Chondrocyte (in vitro differentiated cells): ENCODE measurements at regions not wholly inside any gene's neighbourhood (a gene's known extent, or its start where the extent isn't known, plus 50 kb on each side); places are given as distances from the start of the nearest gene placed in this dataset.

Source experiments
- DNase-seq: peaks from one replicate; pipeline ENCODE4 v3.0.0; 2021; ENCODE audit warnings: mixed read lengths, low spot score
- H3K27ac Mint-ChIP-seq: one replicate; pipeline ENCODE4 v1.8.0; 2021; ENCODE audit warnings: mild to moderate bottlenecking, moderate library complexity, mixed read lengths; ENCODE audit not compliant: unreplicated experiment
- H3K27me3 Mint-ChIP-seq: 2 replicates; pipeline ENCODE4 v1.8.0; 2021; ENCODE audit warnings: low read depth, mixed read lengths
- H3K36me3 Mint-ChIP-seq: 2 replicates; pipeline ENCODE4 v1.8.0; 2021; ENCODE audit warnings: low read depth, mixed read lengths
- H3K4me1 Mint-ChIP-seq: 2 replicates; pipeline ENCODE4 v1.8.0; 2021; ENCODE audit warnings: low read depth, mild to moderate bottlenecking, mixed read lengths
- H3K4me3 Mint-ChIP-seq: one replicate; pipeline ENCODE4 v1.8.0; 2021; ENCODE audit warnings: mild to moderate bottlenecking, moderate library complexity, mixed read lengths; ENCODE audit not compliant: unreplicated experiment
- H3K9me3 Mint-ChIP-seq: 2 replicates; pipeline ENCODE4 v1.8.0; 2021; ENCODE audit warnings: low read depth, mixed read lengths
- CTCF ChIP-seq: fragments of 200-600 bp; sonication (generic); IDR thresholded peaks from 2 replicates; pipeline ENCODE4 v1.5.0; 2021; ENCODE audit warnings: antibody characterized with exemption, mild to moderate bottlenecking, moderate library complexity

- Mint-ChIP-seq H3K9me3 (peaks cover 6% of the 10 kb centered on the region), H3K4me1 (peaks cover 62% of the 10 kb centered on the region), H3K36me3 (no peaks in the 10 kb centered on the region), H3K27ac (peak overlapping the region; percentile 93), H3K27me3 (no peaks in the 10 kb centered on the region), H3K4me3 (peak overlapping the region; percentile 3)
- DNase-seq, result no peak
- no peak for TF ChIP-seq CTCF
Measured at GRCh38 chr3:156615592-156616173, 58.7 kb upstream of the TIPARP start.

- no peak for TF ChIP-seq CTCF
- Mint-ChIP-seq H3K4me3 (no peak overlapping the region), H3K4me1 (peaks cover 55% of the 10 kb centered on the region), H3K27ac (peak overlapping the region; percentile 93), H3K36me3 (no peaks in the 10 kb centered on the region), H3K27me3 (no peaks in the 10 kb centered on the region), H3K9me3 (peaks cover 6% of the 10 kb centered on the region)
- DNase-seq, result no peak
Measured at GRCh38 chr3:156614642-156615511, 59.5 kb upstream of the TIPARP start.

GRCh38 chr3:156612903-156613302 is 58.0 kb upstream of the SSR3 start:
- H3K4me1 Mint-ChIP-seq, result peaks cover 38% of the 10 kb centered on the region
- no peak overlapping the region for H3K27ac Mint-ChIP-seq
- no peaks in the 10 kb centered on the region for H3K27me3 Mint-ChIP-seq

GRCh38 chr3:156611870-156612494 is 57.1 kb upstream of the SSR3 start:
- no peaks in the 10 kb centered on the region for H3K27me3 Mint-ChIP-seq
- no peak overlapping the region for H3K4me3 Mint-ChIP-seq
- H3K9me3 Mint-ChIP-seq, result no peaks in the 10 kb centered on the region
- H3K36me3 Mint-ChIP-seq, result no peaks in the 10 kb centered on the region
- H3K4me1 Mint-ChIP-seq, result peaks cover 29% of the 10 kb centered on the region
- no peak for TF ChIP-seq CTCF
- DNase-seq, result no peak
- H3K27ac Mint-ChIP-seq, result no peak overlapping the region

More at GRCh38 chr3:156612903-156613302, 58.0 kb upstream of the SSR3 start:
- Mint-ChIP-seq H3K9me3 (peaks cover 6% of the 10 kb centered on the region), H3K4me3 (no peak overlapping the region), H3K36me3 (no peaks in the 10 kb centered on the region)
- DNase-seq, result no peak
- no peak for TF ChIP-seq CTCF

- H3K36me3 Mint-ChIP-seq, result no peaks in the 10 kb centered on the region
- H3K27ac Mint-ChIP-seq, result no peak overlapping the region
- DNase-seq, result no peak
- TF ChIP-seq CTCF, result no peak
- no peak overlapping the region for H3K4me3 Mint-ChIP-seq
- no peaks in the 10 kb centered on the region for H3K9me3 Mint-ChIP-seq
- H3K27me3 Mint-ChIP-seq, result no peaks in the 10 kb centered on the region
- H3K4me1 Mint-ChIP-seq, result peaks cover 29% of the 10 kb centered on the region
Measured at GRCh38 chr3:156610154-156610553, 55.2 kb upstream of the SSR3 start.
